ENCODE measurements at regions not wholly inside any gene's neighbourhood (a gene's known extent, or its start where the extent isn't known, plus 50 kb on each side); places are given as distances from the start of the nearest gene placed in this dataset.

GRCh38 chr11:80211673-80212072, 770.8 kb upstream of the TENM4 start:
- Histone ChIP-seq H3K36me3 (ENCODE audit: control insufficient read depth, insufficient read depth, low read length) (no peaks in the 10 kb centered on the region), H3K9ac (ENCODE audit: extremely low read depth, low read length, poor library complexity, severe bottlenecking) (no peak overlapping the region), H3K9me3 (ENCODE audit: control insufficient read depth, low read length) (peaks cover 11% of the 10 kb centered on the region), H3K27ac (ENCODE audit: low read depth, low read length) (no peak overlapping the region), H3K4me1 (ENCODE audit: control insufficient read depth, insufficient read depth, low read length) (peaks cover 3% of the 10 kb centered on the region), H3K4me3 (ENCODE audit: low read length) (no peak overlapping the region), H3K27me3 (ENCODE audit: control insufficient read depth, insufficient read depth, low read length, poor library complexity, severe bottlenecking) (peaks cover 37% of the 10 kb centered on the region)
- no peaks in the 10 kb centered on the region for H3K27me3 Mint-ChIP-seq (ENCODE audit: insufficient read depth)
- 50 to 69% methylated on average over 1 to 3 of the region's 3 CpGs for WGBS, 2 experiments (ENCODE audit: insufficient coverage in 1 of 2, insufficient read length in 1 of 2)
- no peak overlapping the region for H3K4me3 Mint-ChIP-seq
- H3K36me3 Mint-ChIP-seq (ENCODE audit: low read depth) = no peaks in the 10 kb centered on the region
- peaks cover 37% of the 10 kb centered on the region for H3K4me1 Mint-ChIP-seq
- H3K9me3 Mint-ChIP-seq = peaks cover 2% of the 10 kb centered on the region
- no peak for TF ChIP-seq CTCF (conservative IDR thresholded peaks at IDR 0.05)
- H3K27ac Mint-ChIP-seq = no peak overlapping the region
- DNase-seq = no peak

DNA sequence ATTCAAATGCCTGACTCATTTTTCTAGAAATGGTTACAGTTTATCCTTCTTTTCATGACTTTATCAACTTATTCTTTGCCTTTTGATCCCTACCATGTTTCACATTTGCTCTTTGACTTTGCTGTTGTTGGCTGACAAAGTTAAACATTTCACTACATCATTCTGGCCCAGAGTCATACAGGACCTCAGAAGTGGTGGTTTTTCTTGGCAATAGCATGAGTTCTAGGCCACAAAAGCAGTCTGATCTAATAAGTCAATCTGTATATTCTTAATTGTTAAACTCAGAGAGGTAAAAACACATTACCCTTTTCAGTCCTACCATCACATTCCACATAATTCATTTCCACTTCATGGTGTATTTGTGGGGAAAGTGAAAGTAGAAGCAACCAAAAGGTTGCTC, 763.2 kb upstream of the TENM4 start:
- Mint-ChIP-seq H3K27me3 (ENCODE audit: insufficient read depth) (no peaks in the 10 kb centered on the region), H3K9me3 (no peaks in the 10 kb centered on the region), H3K36me3 (ENCODE audit: low read depth) (no peaks in the 10 kb centered on the region), H3K4me3 (no peak overlapping the region), H3K4me1 (peaks cover 7% of the 10 kb centered on the region), H3K27ac (no peak overlapping the region)
- Histone ChIP-seq H3K27me3 (ENCODE audit: control insufficient read depth, insufficient read depth, low read length, poor library complexity, severe bottlenecking) (peaks cover 15% of the 10 kb centered on the region), H3K27ac (ENCODE audit: low read depth, low read length) (no peak overlapping the region), H3K36me3 (ENCODE audit: control insufficient read depth, insufficient read depth, low read length) (no peaks in the 10 kb centered on the region), H3K9me3 (ENCODE audit: control insufficient read depth, low read length) (peaks cover 11% of the 10 kb centered on the region), H3K9ac (ENCODE audit: extremely low read depth, low read length, poor library complexity, severe bottlenecking) (no peak overlapping the region), H3K4me3 (ENCODE audit: low read length) (no peak overlapping the region), H3K4me1 (ENCODE audit: control insufficient read depth, insufficient read depth, low read length) (no peaks in the 10 kb centered on the region)
- DNase-seq = no peak
- no peak for TF ChIP-seq CTCF (conservative IDR thresholded peaks at IDR 0.05)

GRCh38 chr11:80196932-80197554, 756.2 kb upstream of the TENM4 start:
- no peak for DNase-seq
- 77 to 79% methylated on average over 3 to 4 of the region's 4 CpGs for WGBS, 2 experiments (ENCODE audit: insufficient coverage in 1 of 2, insufficient read length in 1 of 2)
- peaks cover 8% of the 10 kb centered on the region for H3K4me1 Mint-ChIP-seq
- TF ChIP-seq CTCF (conservative IDR thresholded peaks at IDR 0.05) = no peak
- no peaks in the 10 kb centered on the region for H3K9me3 Mint-ChIP-seq
- no peaks in the 10 kb centered on the region for H3K9me3 ChIP-seq (ENCODE audit: control insufficient read depth, low read length)
- no peak overlapping the region for H3K4me3 Mint-ChIP-seq
- no peaks in the 10 kb centered on the region for H3K27me3 Mint-ChIP-seq (ENCODE audit: insufficient read depth)
- no peak overlapping the region for H3K27ac ChIP-seq (ENCODE audit: low read depth, low read length)
- no peaks in the 10 kb centered on the region for H3K36me3 Mint-ChIP-seq (ENCODE audit: low read depth)
- H3K4me3 ChIP-seq (ENCODE audit: low read length) = no peak overlapping the region
- no peaks in the 10 kb centered on the region for H3K27me3 ChIP-seq (ENCODE audit: control insufficient read depth, insufficient read depth, low read length, poor library complexity, severe bottlenecking)
- H3K36me3 ChIP-seq (ENCODE audit: control insufficient read depth, insufficient read depth, low read length) = no peaks in the 10 kb centered on the region
- H3K4me1 ChIP-seq (ENCODE audit: control insufficient read depth, insufficient read depth, low read length) = peaks cover 6% of the 10 kb centered on the region
- H3K27ac Mint-ChIP-seq = no peak overlapping the region
- H3K9ac ChIP-seq (ENCODE audit: extremely low read depth, low read length, poor library complexity, severe bottlenecking) = no peak overlapping the region

Data from endodermal cell (in vitro differentiated cells).